Gastrocnemius medialis (tissue), 4 donors: ENCODE measurements at regions not wholly inside any gene's neighbourhood (a gene's known extent, or its start where the extent isn't known, plus 50 kb on each side); places are given as distances from the start of the nearest gene placed in this dataset.

Source experiments
- POLR2A ChIP-seq, 2 donors: fragments of 450-650 bp; IDR thresholded peaks; one replicate each; pipeline ENCODE4 v1.6.1; 2017; ENCODE audit warnings: antibody characterized with exemption in 2 of 2, mild to moderate bottlenecking in 2 of 2, moderate library complexity in 2 of 2
- TF ChIP-seq, protein P1 (sequence below), 5 experiments: fragments of 450-650 bp in 3 of 5; fragments of 200-600 bp in 2 of 5; sonication (generic) in 2 of 5; IDR thresholded peaks in 4 of 5; conservative IDR thresholded peaks in 1 of 5; 1 replicate in 4 of 5; 2 replicates in 1 of 5; pipeline ENCODE4 v1.5.1; 2016 to 2019; ENCODE audit warnings: antibody characterized with exemption in 5 of 5, mild to moderate bottlenecking in 3 of 5, moderate library complexity in 3 of 5

DNA sequence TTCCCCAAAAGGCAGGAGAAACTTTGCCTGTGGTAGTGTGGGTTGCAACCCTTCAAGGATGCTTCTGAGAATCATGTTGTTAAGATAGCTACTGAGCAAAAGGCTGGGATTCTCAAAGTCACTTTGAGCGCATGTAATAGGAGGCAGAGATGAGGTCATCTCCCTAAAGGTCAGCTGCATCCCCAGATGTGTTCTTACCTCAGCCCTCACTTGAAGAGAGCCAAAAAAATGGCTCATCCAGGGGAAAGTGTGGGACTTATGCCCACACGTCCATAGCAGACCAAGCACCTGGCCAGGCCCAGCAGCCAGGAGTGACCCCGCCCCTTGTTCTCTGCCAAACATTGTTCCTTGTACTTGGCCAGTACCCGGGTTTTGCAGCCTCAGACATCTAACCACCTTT lies 187.0 kb upstream of the BMP2 start:
- TF ChIP-seq, protein P1, sequence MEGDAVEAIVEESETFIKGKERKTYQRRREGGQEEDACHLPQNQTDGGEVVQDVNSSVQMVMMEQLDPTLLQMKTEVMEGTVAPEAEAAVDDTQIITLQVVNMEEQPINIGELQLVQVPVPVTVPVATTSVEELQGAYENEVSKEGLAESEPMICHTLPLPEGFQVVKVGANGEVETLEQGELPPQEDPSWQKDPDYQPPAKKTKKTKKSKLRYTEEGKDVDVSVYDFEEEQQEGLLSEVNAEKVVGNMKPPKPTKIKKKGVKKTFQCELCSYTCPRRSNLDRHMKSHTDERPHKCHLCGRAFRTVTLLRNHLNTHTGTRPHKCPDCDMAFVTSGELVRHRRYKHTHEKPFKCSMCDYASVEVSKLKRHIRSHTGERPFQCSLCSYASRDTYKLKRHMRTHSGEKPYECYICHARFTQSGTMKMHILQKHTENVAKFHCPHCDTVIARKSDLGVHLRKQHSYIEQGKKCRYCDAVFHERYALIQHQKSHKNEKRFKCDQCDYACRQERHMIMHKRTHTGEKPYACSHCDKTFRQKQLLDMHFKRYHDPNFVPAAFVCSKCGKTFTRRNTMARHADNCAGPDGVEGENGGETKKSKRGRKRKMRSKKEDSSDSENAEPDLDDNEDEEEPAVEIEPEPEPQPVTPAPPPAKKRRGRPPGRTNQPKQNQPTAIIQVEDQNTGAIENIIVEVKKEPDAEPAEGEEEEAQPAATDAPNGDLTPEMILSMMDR (IDR thresholded peaks at IDR 0.05 in 4 of 5, conservative IDR thresholded peaks at IDR 0.05 in 1 of 5), result no peak
- TF ChIP-seq POLR2A (IDR thresholded peaks at IDR 0.05), result no peak
